Stimulated activated effector memory CD8-positive, alpha-beta T cell treated with anti-CD3 and anti-CD28 coated beads, Interleukin-12 subunit alpha, Interleukin-12 subunit beta, amount 100 ng/mL, for 72 hours (primary cell): ENCODE measurements at regions not wholly inside any gene's neighbourhood (a gene's known extent, or its start where the extent isn't known, plus 50 kb on each side); places are given as distances from the start of the nearest gene placed in this dataset.

Source experiments
- ATAC-seq: fragments of 150-1000 bp; cut with Tn5 transposase; 2 replicates; pipeline ENCODE4 v1.10.0; 2021
- DNase-seq, 2 donors: peaks; one replicate each; pipeline ENCODE4 v3.0.0; 2021 to 2022; ENCODE audit warnings: low spot score in 2 of 2
- H3K27ac Mint-ChIP-seq: one replicate; pipeline ENCODE4 v1.8.0; 2022; ENCODE audit warnings: mild to moderate bottlenecking, mixed read lengths
- H3K36me3 Mint-ChIP-seq: one replicate; pipeline ENCODE4 v1.8.0; 2022; ENCODE audit warnings: mild to moderate bottlenecking, mixed read lengths
- H3K4me1 Mint-ChIP-seq: one replicate; pipeline ENCODE4 v1.8.0; 2022; ENCODE audit warnings: mixed read lengths
- H3K4me3 Mint-ChIP-seq: one replicate; pipeline ENCODE4 v1.8.0; 2022; ENCODE audit warnings: mild to moderate bottlenecking, mixed read lengths
- H3K9me3 Mint-ChIP-seq: one replicate; pipeline ENCODE4 v1.8.0; 2022; ENCODE audit warnings: mixed read lengths

- H3K9me3 Mint-ChIP-seq: peaks cover 9% of the 10 kb centered on the region
- DNase-seq: no peak
- H3K36me3 Mint-ChIP-seq: no peaks in the 10 kb centered on the region
Observed at GRCh38 chr5:13640270-13640669, 304.2 kb downstream of the DNAH5 start.

GRCh38 chr5:13632676-13633075 is 311.8 kb downstream of the DNAH5 start:
- no peak for ATAC-seq
- no peaks in the 10 kb centered on the region for H3K4me1 Mint-ChIP-seq
- no peaks in the 10 kb centered on the region for H3K36me3 Mint-ChIP-seq
- no peak overlapping the region for H3K4me3 Mint-ChIP-seq
- H3K27ac Mint-ChIP-seq: no peak overlapping the region
- DNase-seq: no peak
- H3K9me3 Mint-ChIP-seq: peaks cover 10% of the 10 kb centered on the region

More at GRCh38 chr5:13640270-13640669, 304.2 kb downstream of the DNAH5 start:
- Mint-ChIP-seq H3K4me1 (no peaks in the 10 kb centered on the region), H3K4me3 (no peak overlapping the region), H3K27ac (no peak overlapping the region)
- no peak for ATAC-seq

GRCh38 chr5:13629218-13629617 is 315.3 kb downstream of the DNAH5 start:
- no peak overlapping the region for H3K27ac Mint-ChIP-seq
- DNase-seq (no peak), ATAC-seq (no peak)
- no peak overlapping the region for H3K4me3 Mint-ChIP-seq
- H3K4me1 Mint-ChIP-seq: no peaks in the 10 kb centered on the region
- no peaks in the 10 kb centered on the region for H3K36me3 Mint-ChIP-seq
- H3K9me3 Mint-ChIP-seq: peaks cover 15% of the 10 kb centered on the region

- Mint-ChIP-seq H3K36me3 (no peaks in the 10 kb centered on the region), H3K4me3 (no peak overlapping the region), H3K9me3 (peaks cover 14% of the 10 kb centered on the region), H3K4me1 (no peaks in the 10 kb centered on the region), H3K27ac (no peak overlapping the region)
- no peak for ATAC-seq
- DNase-seq: no peak
Observed at GRCh38 chr5:13627673-13628454, 316.6 kb downstream of the DNAH5 start.

- Mint-ChIP-seq H3K4me3 (no peak overlapping the region), H3K9me3 (peaks cover 13% of the 10 kb centered on the region), H3K27ac (no peak overlapping the region), H3K4me1 (no peaks in the 10 kb centered on the region), H3K36me3 (no peaks in the 10 kb centered on the region)
- ATAC-seq (no peak), DNase-seq (no peak)
Observed at GRCh38 chr5:13625616-13626198, 318.8 kb downstream of the DNAH5 start.

- no peaks in the 10 kb centered on the region for H3K36me3 Mint-ChIP-seq
- no peak overlapping the region for H3K4me3 Mint-ChIP-seq
- H3K4me1 Mint-ChIP-seq: no peaks in the 10 kb centered on the region
- H3K27ac Mint-ChIP-seq: no peak overlapping the region
- ATAC-seq: no peak
- no peak for DNase-seq
- peaks cover 13% of the 10 kb centered on the region for H3K9me3 Mint-ChIP-seq
Observed at GRCh38 chr5:13624283-13625074, 320.0 kb downstream of the DNAH5 start.

- H3K4me3 Mint-ChIP-seq: no peak overlapping the region
- ATAC-seq (no peak), DNase-seq (no peak)
- H3K36me3 Mint-ChIP-seq: no peaks in the 10 kb centered on the region
- no peak overlapping the region for H3K27ac Mint-ChIP-seq
- H3K4me1 Mint-ChIP-seq: no peaks in the 10 kb centered on the region
- H3K9me3 Mint-ChIP-seq: peaks cover 13% of the 10 kb centered on the region
Observed at GRCh38 chr5:13613621-13614020, 330.9 kb downstream of the DNAH5 start.

- H3K9me3 Mint-ChIP-seq: peaks cover 13% of the 10 kb centered on the region
- DNase-seq: no peak
- H3K4me3 Mint-ChIP-seq: no peak overlapping the region
- no peaks in the 10 kb centered on the region for H3K36me3 Mint-ChIP-seq
- no peak overlapping the region for H3K27ac Mint-ChIP-seq
- no peaks in the 10 kb centered on the region for H3K4me1 Mint-ChIP-seq
- ATAC-seq: no peak
Observed at GRCh38 chr5:13611604-13612003, 332.9 kb downstream of the DNAH5 start.

- ATAC-seq (no peak), DNase-seq (no peak)
- H3K36me3 Mint-ChIP-seq: no peaks in the 10 kb centered on the region
- peaks cover 3% of the 10 kb centered on the region for H3K9me3 Mint-ChIP-seq
- H3K4me1 Mint-ChIP-seq: no peaks in the 10 kb centered on the region
- no peak overlapping the region for H3K4me3 Mint-ChIP-seq
- H3K27ac Mint-ChIP-seq: no peak overlapping the region
Observed at GRCh38 chr5:13609504-13609903, 335.0 kb downstream of the DNAH5 start.

GRCh38 chr5:13606051-13606450 is 338.4 kb downstream of the DNAH5 start:
- no peak overlapping the region for H3K27ac Mint-ChIP-seq
- ATAC-seq: no peak

GRCh38 chr5:13601112-13601511 is 343.4 kb downstream of the DNAH5 start:
- Mint-ChIP-seq H3K27ac (no peak overlapping the region), H3K9me3 (peaks cover 3% of the 10 kb centered on the region), H3K4me1 (no peaks in the 10 kb centered on the region), H3K4me3 (no peak overlapping the region), H3K36me3 (no peaks in the 10 kb centered on the region)
- no peak for DNase-seq
- no peak for ATAC-seq

More at GRCh38 chr5:13606051-13606450, 338.4 kb downstream of the DNAH5 start:
- H3K36me3 Mint-ChIP-seq: no peaks in the 10 kb centered on the region
- H3K9me3 Mint-ChIP-seq: no peaks in the 10 kb centered on the region
- no peak for DNase-seq
- H3K4me3 Mint-ChIP-seq: no peak overlapping the region
- no peaks in the 10 kb centered on the region for H3K4me1 Mint-ChIP-seq

GRCh38 chr5:13595978-13596377 is 348.5 kb downstream of the DNAH5 start:
- Mint-ChIP-seq H3K27ac (no peak overlapping the region), H3K36me3 (no peaks in the 10 kb centered on the region), H3K4me3 (no peak overlapping the region), H3K4me1 (no peaks in the 10 kb centered on the region), H3K9me3 (peaks cover 15% of the 10 kb centered on the region)
- no peak for DNase-seq
- no peak for ATAC-seq

- Mint-ChIP-seq H3K9me3 (peaks cover 15% of the 10 kb centered on the region), H3K4me1 (no peaks in the 10 kb centered on the region), H3K4me3 (no peak overlapping the region), H3K36me3 (no peaks in the 10 kb centered on the region), H3K27ac (no peak overlapping the region)
- ATAC-seq (no peak), DNase-seq (no peak)
Observed at GRCh38 chr5:13591621-13592020, 352.9 kb downstream of the DNAH5 start.

GRCh38 chr5:13585324-13585723 is 359.2 kb downstream of the DNAH5 start:
- no peaks in the 10 kb centered on the region for H3K4me1 Mint-ChIP-seq
- no peaks in the 10 kb centered on the region for H3K36me3 Mint-ChIP-seq
- no peak overlapping the region for H3K27ac Mint-ChIP-seq
- no peak for ATAC-seq
- H3K9me3 Mint-ChIP-seq: peaks cover under 1% of the 10 kb centered on the region
- no peak for DNase-seq
- H3K4me3 Mint-ChIP-seq: no peak overlapping the region

GRCh38 chr5:13581914-13582313 is 362.6 kb downstream of the DNAH5 start:
- Mint-ChIP-seq H3K36me3 (no peaks in the 10 kb centered on the region), H3K9me3 (peaks cover 5% of the 10 kb centered on the region), H3K4me1 (no peaks in the 10 kb centered on the region), H3K4me3 (no peak overlapping the region), H3K27ac (no peak overlapping the region)
- ATAC-seq (no peak), DNase-seq (no peak)

GRCh38 chr5:13581132-13581531 is 363.4 kb downstream of the DNAH5 start:
- Mint-ChIP-seq H3K4me1 (no peaks in the 10 kb centered on the region), H3K9me3 (peaks cover 5% of the 10 kb centered on the region), H3K4me3 (no peak overlapping the region), H3K36me3 (no peaks in the 10 kb centered on the region), H3K27ac (no peak overlapping the region)
- DNase-seq (no peak), ATAC-seq (no peak)
